Spinal cord (tissue), 9 donors: ENCODE measurements at regions not wholly inside any gene's neighbourhood (a gene's known extent, or its start where the extent isn't known, plus 50 kb on each side); places are given as distances from the start of the nearest gene placed in this dataset.

ENCODE experiments used
- DNase-seq, 6 donors: peaks; one replicate each; pipeline versions ENCODE4 v3.0.0 to v3.0.0-alpha.2; 2013 to 2015; ENCODE audit warnings: low spot score in 6 of 6, low read depth in 4 of 6
- H3K27ac ChIP-seq: one replicate; pipeline ENCODE4 v1.5.1; 2013; ENCODE audit warnings: low read depth, low read length, control low read depth
- H3K27me3 ChIP-seq: one replicate; pipeline ENCODE4 v1.6.1; 2013; ENCODE audit warnings: low read length; ENCODE audit not compliant: control insufficient read depth, insufficient read depth
- H3K36me3 ChIP-seq: one replicate; pipeline ENCODE4 v1.6.1; 2013; ENCODE audit warnings: low read length; ENCODE audit not compliant: control insufficient read depth, insufficient read depth
- H3K4me1 ChIP-seq: one replicate; pipeline ENCODE4 v1.6.1; 2013; ENCODE audit warnings: low read length; ENCODE audit not compliant: control insufficient read depth, insufficient read depth
- H3K4me3 ChIP-seq: one replicate; pipeline ENCODE4 v1.5.1; 2013; ENCODE audit warnings: low read depth, low read length, control low read depth
- H3K9me3 ChIP-seq: one replicate; pipeline ENCODE4 v1.6.1; 2013; ENCODE audit warnings: low read length; ENCODE audit not compliant: control insufficient read depth, insufficient read depth
- WGBS: methylation state at CpG from one replicate; pipeline ENCODE4 v1.1.5; 2013; ENCODE audit warnings: missing lambda C conversion rate; ENCODE audit not compliant: insufficient coverage; 5-methylcytosine and 5-hydroxymethylcytosine counted together
- donor health status: healthy.

DNA sequence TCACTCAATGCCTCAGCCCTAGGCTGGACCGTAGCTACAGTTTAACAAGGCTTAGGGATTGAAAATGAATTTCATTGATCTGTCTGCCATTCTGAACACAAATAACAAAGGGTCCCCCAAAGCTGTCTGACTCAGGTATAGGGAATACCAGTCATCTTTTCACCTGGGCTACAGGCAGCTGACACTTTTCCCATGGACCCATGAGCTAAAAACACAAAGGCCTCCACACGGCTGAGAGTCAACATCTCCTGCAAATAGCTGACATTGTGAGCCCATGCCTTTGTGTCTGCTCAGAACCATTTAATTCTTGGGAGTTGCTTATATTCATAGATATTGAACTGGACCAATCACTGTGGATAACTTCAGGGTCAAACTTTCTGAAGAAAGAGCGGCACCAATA lies 121.1 kb upstream of the SLIT3 start:
- Histone ChIP-seq H3K4me1 (no peaks in the 10 kb centered on the region), H3K4me3 (no peak overlapping the region), H3K36me3 (no peaks in the 10 kb centered on the region), H3K27me3 (no peaks in the 10 kb centered on the region), H3K9me3 (peaks cover 6% of the 10 kb centered on the region), H3K27ac (no peak overlapping the region)
- 90% methylated on average over 2 of the region's 3 CpGs for WGBS
- no peak for DNase-seq

DNA sequence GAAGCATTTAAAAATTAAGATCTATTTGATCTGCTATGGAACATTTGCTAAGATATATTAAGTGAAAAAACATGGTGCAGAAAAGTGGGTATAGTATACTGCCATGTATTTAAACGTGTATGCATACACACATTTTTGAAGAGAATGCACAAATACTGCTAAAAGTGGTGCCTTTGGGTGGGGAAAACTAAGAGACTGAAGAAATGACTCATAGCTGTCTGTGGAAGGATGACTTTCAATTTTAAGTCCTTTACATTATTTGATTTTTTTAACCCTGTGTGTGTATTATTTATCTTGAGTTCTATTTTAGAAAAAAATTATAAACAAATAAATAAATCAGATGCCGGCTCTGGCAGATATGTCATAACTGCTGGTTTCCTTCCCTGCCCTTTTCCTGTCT lies 120.7 kb upstream of the SLIT3 start:
- peaks cover 6% of the 10 kb centered on the region for H3K9me3 ChIP-seq
- no peaks in the 10 kb centered on the region for H3K4me1 ChIP-seq
- no peaks in the 10 kb centered on the region for H3K27me3 ChIP-seq
- no peak overlapping the region for H3K4me3 ChIP-seq
- H3K27ac ChIP-seq = no peak overlapping the region
- no peak for DNase-seq
- no CpG with 5 or more reads among the region's 2 CpGs for WGBS
- H3K36me3 ChIP-seq = no peaks in the 10 kb centered on the region

DNA sequence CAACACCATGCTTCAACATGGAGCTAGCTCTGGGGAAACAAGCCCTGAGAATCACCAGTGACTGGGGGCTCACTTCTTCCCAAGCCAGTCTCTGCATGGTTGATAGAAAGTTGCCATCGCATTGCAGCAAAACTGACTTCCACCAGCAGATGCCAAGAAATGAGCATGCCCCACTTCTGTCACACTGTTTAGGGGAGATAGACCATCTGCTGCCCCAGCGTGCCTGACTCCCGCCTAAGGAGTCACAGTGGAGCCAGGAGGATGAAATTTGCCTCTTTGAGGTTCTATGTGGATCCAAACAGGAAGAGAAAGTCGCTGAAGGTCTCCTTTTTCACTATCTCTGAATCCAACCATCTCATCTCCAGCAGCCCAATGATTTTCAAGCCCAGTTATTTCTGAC lies 116.7 kb upstream of the SLIT3 start:
- H3K27ac ChIP-seq = no peak overlapping the region
- peaks cover 6% of the 10 kb centered on the region for H3K9me3 ChIP-seq
- no peak overlapping the region for H3K4me3 ChIP-seq
- no peaks in the 10 kb centered on the region for H3K27me3 ChIP-seq
- H3K36me3 ChIP-seq = no peaks in the 10 kb centered on the region
- DNase-seq = no peak
- no peaks in the 10 kb centered on the region for H3K4me1 ChIP-seq
- 100% methylated on average over 1 of the region's 4 CpGs for WGBS

DNA sequence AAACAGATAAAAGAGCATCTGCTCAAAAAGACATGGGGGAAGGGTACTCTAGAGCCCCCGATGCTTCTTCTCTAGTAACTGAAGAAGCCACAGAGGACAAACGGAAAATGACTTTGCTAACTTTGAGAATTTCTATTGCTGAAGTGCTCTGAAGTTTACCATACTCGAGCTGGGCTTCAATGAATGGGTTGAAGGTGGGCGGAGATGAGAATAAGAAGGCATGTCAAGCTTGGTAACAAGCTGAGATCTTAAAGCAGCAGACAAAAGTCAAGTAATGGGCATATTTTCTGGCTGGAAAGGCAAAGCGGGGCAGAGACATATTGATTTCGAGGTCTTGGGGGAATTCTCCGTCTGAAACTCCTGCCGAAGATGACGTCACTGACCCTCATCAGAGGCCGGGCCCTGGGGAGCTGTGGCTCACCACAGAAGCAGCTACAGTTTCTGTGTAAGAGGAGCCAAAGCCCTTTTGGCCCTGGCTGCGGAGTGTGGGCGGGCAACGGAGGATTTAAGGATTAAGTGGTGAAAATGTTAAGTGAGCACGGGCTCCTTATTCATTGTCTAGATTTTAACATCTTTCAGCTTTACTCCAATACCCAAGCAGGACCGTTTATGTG lies 115.8 kb upstream of the SLIT3 start:
- no peaks in the 10 kb centered on the region for H3K36me3 ChIP-seq
- no peaks in the 10 kb centered on the region for H3K4me1 ChIP-seq
- peaks cover 6% of the 10 kb centered on the region for H3K9me3 ChIP-seq
- H3K27ac ChIP-seq = no peak overlapping the region
- no peak for DNase-seq
- H3K4me3 ChIP-seq = no peak overlapping the region
- H3K27me3 ChIP-seq = no peaks in the 10 kb centered on the region
- 79% methylated on average over 10 of the region's 15 CpGs for WGBS

DNA sequence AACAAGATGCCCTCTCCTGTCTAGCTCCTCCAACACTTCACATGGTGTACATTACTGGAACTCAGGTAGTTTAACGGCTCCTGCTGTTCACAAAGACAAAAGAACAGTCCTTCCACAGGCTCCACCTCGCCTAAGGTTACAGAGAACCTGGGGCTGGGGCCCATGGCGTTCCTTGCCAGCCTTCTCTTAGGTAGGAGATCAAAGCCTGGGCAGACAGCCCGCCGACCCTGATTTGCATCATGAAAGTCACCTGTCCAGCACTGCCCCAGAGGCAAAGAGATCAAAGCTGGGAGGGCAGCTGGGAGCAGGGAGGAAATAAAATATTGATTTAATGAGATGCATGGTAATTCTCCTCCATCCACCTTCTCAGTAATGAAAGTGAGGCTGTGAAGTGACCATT lies 115.0 kb upstream of the SLIT3 start:
- no peaks in the 10 kb centered on the region for H3K36me3 ChIP-seq
- no peak overlapping the region for H3K27ac ChIP-seq
- H3K9me3 ChIP-seq = peaks cover 6% of the 10 kb centered on the region
- no peak overlapping the region for H3K4me3 ChIP-seq
- 38% methylated on average over 2 of the region's 5 CpGs for WGBS
- H3K4me1 ChIP-seq = no peaks in the 10 kb centered on the region
- DNase-seq = no peak
- no peaks in the 10 kb centered on the region for H3K27me3 ChIP-seq

DNA sequence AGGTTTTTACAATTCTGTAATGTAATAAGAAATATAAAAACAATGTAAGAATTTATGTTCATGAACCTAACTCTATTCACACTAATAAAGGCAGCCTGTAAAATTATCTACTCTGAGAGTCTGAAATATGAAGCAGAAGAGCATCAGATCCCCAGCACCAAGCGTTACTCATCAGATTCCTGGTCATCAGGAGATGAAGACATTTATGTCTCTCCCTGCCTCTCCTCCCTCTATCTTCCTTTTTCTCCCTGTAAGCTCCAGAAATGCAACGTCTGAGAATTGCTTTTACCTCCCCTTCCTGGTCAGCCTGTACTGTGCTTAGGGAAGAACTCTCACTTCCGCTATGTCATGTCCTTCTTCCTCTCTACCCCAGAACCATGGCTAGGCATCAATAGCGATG lies 114.4 kb upstream of the SLIT3 start:
- Histone ChIP-seq H3K9me3 (peaks cover 6% of the 10 kb centered on the region), H3K36me3 (no peaks in the 10 kb centered on the region), H3K27me3 (no peaks in the 10 kb centered on the region), H3K4me1 (no peaks in the 10 kb centered on the region), H3K27ac (no peak overlapping the region), H3K4me3 (no peak overlapping the region)
- 100% methylated on average over 1 of the region's 4 CpGs for WGBS
- DNase-seq = no peak

DNA sequence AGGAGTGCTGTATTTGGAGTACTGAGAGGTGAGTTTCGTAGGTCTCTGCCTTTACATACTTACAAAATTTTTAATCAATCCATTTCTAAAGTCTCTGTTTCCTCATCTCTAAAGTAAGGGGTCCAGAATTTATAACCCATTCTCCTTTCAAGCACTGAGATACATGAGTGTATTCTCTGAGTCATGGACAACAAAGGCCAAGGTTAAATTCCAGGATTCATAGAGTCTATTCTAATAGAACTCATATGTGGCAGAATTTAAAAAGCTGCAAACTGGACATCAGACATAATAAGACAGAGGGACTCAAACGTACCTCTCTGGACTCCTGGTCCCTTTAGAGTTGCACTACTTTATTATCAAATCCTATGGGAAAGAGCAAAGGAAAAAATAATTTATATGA lies 112.5 kb upstream of the SLIT3 start:
- Histone ChIP-seq H3K4me1 (no peaks in the 10 kb centered on the region), H3K27me3 (no peaks in the 10 kb centered on the region), H3K36me3 (no peaks in the 10 kb centered on the region), H3K9me3 (peaks cover under 1% of the 10 kb centered on the region), H3K4me3 (no peak overlapping the region), H3K27ac (no peak overlapping the region)
- no CpG with 5 or more reads among the region's 2 CpGs for WGBS
- no peak for DNase-seq

DNA sequence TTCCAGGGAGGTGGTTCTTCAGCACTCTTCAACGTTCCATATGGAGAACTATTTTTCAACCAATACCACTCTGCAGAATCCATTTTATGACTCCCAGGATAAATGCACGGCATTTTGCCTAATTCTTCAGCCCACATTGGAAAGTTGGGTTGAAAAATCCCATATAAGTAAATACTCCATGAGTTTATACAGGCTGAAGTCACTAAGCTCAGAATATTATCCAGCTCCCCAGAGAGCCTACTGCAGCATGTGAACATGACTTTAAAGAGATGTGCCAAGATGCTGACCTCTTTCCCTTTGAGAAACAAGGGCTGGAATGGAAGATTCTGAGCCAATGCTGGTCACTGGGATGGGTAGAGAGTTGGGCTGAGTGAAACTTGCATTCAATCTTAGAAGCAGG lies 111.9 kb upstream of the SLIT3 start:
- Histone ChIP-seq H3K4me3 (no peak overlapping the region), H3K27ac (no peak overlapping the region), H3K9me3 (no peaks in the 10 kb centered on the region), H3K36me3 (no peaks in the 10 kb centered on the region), H3K4me1 (no peaks in the 10 kb centered on the region), H3K27me3 (no peaks in the 10 kb centered on the region)
- WGBS = no CpG with 5 or more reads among the region's 2 CpGs
- no peak for DNase-seq

DNA sequence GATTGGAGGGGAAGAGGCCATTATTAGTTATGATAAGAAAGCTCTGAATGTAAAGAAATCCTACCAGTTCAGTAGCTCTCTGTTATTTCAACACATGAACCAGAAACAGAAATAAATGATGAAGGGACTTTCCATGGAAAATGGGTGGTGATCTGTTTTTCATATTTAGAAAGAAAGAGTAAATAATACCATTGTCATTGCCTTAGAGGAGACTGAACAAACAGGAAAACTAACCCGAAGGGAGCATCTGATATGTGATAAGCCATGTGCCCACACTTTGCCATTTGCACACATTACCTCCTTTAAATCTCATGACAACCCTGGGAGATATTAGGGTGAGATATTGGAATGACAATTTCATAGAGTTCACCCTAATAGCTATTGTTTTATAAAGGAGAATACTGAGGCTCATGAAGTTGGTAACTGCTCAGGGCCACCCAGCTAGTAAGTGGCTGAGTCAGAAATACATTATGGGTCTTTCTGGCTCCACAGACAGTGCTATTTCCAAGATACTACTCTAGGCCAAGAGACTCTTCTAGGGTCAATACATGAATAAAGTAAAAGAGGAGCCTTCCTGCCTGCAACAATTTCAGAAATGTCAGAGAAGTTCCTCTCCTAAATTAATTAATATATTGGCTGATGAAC lies 111.0 kb upstream of the SLIT3 start:
- no peak overlapping the region for H3K27ac ChIP-seq
- H3K9me3 ChIP-seq = no peaks in the 10 kb centered on the region
- H3K4me3 ChIP-seq = no peak overlapping the region
- no peaks in the 10 kb centered on the region for H3K36me3 ChIP-seq
- no peaks in the 10 kb centered on the region for H3K4me1 ChIP-seq
- DNase-seq = no peak
- no CpG with 5 or more reads among the region's 1 CpG for WGBS
- no peaks in the 10 kb centered on the region for H3K27me3 ChIP-seq

DNA sequence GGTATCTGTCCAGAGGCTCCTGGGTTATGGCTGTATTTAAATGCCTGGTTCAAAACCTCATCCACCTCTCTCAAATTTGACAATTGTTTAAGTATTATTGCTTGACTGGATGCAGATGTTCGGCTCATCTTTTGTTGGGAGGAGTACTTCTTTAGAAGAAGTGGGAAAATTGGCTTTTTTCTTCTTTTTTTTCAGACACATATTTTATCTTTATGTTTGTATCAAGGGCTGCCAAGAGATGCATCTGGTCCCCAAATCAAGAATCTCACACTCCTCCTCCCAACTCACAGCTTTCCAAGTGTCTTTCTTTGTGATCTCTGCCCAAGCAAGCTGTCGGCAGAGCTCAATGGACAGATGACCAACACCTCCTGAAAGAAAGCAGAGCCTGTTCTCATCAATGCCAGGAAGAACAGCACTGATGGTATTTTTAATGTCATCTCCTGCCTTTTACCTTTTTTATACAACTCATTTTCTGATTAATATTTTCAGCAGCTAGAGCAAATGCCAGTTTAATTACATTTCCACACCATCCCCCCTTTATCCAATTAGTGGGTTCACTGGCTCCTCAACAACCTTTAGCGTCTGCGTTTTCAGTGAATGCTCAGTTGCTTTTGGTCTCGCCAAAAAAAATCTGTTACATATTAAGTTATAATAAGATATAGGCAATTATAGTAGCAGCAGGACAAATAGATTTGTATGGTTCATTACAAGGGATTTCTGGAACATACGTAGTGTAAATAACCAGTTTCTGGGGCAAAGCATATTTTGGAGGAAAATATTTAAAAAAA lies 110.3 kb upstream of the SLIT3 start:
- Histone ChIP-seq H3K36me3 (no peaks in the 10 kb centered on the region), H3K27ac (no peak overlapping the region), H3K27me3 (no peaks in the 10 kb centered on the region), H3K4me3 (no peak overlapping the region), H3K9me3 (no peaks in the 10 kb centered on the region), H3K4me1 (no peaks in the 10 kb centered on the region)
- peak in 2 of 6 donors; percentile 56 to 73 for DNase-seq
- WGBS = 46% methylated on average over 1 of the region's 6 CpGs
